ENCODE measurements at regions not wholly inside any gene's neighbourhood (a gene's known extent, or its start where the extent isn't known, plus 50 kb on each side); places are given as distances from the start of the nearest gene placed in this dataset.
"Not testable (repeated sequence)": the region's sequence is repeated elsewhere in the genome, so short reads cannot be mapped to it uniquely, and the experiment has no call there.

GRCh38 chr12:124070394-124071074 lies 97.5 kb downstream of the ZNF664 start:
- not testable (repeated sequence) for DNase-seq (ENCODE audit: low read depth in 4 of 4, low spot score in 2 of 4)

- DNase-seq (ENCODE audit: low read depth in 4 of 4, low spot score in 2 of 4): no peak
Measured at GRCh38 chr12:124071075-124071443, 98.0 kb downstream of the ZNF664 start.

DNA sequence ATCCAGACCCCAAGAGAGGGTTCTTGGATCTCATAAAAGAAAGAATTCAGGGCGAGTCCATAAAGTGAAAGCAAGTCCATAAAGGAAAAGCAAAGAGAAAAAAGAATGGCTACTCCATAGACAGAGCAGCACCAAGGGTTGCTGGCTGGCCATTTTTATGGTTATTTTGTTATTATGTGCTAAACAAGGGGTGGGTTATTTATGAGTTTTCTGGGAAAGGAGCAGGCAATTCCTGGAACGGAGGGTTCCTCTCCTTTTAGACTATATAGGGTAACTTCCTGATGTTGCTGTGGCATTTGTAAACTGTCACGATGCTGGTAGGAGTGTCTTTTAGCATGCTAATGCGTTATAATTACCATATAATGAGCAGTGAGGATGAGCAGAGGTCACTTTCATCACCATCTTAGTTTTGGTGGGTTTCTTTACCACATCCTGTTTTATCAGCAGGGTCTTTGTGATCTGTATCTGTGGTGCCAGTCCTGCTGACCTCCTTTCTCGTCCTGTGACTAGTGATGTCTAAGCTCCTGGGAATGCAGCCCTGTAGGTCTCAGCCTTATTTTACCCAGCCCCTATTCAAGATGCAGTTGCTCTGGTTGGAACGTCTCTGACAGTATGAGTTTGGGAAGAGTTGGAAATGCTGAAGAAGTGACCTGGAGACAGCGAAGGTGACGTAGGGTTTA lies 100.5 kb downstream of the ZNF664 start:
- no peak for DNase-seq (ENCODE audit: low read depth in 4 of 4, low spot score in 2 of 4)

DNA sequence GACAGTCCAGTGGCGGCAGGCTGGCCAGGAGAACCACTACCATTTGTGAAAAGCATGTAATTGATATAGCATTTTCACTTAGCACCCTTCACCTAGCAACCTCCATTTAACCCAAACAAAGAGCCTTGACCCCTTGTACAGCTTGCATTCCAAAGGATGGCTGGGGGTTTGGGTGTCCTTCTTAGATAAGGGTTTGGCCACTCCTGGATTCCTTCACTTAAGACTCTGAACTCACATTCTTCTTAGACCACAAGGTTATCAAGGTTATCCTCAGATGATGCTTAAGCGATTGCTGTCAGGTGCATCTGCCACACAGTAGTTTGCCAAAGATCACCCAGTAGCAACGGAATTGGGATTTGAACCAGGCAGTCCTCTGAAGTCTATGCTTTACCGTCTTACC lies 102.8 kb downstream of the ZNF664 start:
- no peak for DNase-seq (ENCODE audit: low read depth in 4 of 4, low spot score in 2 of 4)

DNA sequence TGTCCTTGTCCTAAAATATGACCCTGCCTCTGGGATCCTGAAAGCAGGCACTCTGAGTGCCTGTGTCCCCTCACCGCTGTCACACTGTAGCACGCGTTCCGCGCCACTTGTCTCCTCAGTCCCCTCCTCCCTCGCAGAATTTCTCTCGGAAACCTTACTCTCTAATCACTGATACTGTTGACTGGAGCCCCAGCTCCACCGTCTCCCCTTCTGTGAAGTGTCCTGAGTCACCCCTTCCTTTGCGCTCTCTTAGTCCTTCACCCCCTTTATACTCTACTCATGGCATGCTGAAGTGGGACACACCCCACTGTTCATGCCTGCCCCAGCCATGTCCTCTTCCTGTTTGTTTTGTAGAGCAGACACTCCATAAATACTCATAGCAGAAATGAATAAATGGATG lies 104.7 kb downstream of the ZNF664 start:
- no peak for DNase-seq (ENCODE audit: low read depth in 4 of 4, low spot score in 2 of 4)

DNA sequence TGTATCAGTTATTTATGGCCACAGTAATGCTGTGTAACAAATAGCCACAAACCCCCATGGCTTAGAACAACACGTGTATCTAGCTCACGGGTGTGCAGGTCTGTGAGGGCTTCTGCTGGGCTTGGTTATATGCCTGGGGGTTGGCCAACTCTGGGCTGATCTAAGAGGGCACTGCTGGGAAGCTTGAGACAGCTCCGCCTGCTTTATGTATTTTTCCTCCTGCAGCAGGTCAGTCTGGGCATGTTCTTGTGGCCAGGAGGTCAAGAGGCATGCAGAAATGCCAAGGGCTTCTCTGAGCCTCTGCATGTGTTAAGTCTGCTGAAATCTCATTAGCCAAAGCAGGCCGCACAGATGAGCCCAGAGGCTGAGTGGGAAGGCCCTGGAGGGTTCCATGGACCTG lies 105.8 kb downstream of the ZNF664 start:
- DNase-seq (ENCODE audit: low read depth in 4 of 4, low spot score in 2 of 4): no peak

DNA sequence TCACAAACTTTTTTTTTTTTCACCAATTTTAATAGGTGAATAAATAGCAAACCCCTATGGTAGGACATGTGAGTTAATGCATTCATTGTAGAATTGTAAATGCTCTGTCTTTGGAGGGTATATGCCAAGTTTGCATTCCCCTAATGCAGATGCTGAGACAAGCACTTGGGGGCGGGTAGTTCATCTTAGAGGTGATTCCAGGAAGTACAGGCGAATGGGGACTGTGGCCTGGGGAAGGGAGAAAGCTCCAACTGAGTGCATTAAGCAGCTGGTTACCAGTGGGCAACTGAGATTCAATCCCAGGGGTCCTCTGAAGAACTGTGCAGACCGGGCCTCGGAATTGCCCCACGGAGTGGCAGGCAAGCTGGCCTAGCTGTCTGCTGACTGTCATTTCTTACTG lies 107.6 kb downstream of the ZNF664 start:
- no peak for DNase-seq (ENCODE audit: low read depth in 4 of 4, low spot score in 2 of 4)

- no peak for DNase-seq (ENCODE audit: low read depth in 4 of 4, low spot score in 2 of 4)
Measured at GRCh38 chr12:124082012-124082411, 109.0 kb downstream of the ZNF664 start.

DNA sequence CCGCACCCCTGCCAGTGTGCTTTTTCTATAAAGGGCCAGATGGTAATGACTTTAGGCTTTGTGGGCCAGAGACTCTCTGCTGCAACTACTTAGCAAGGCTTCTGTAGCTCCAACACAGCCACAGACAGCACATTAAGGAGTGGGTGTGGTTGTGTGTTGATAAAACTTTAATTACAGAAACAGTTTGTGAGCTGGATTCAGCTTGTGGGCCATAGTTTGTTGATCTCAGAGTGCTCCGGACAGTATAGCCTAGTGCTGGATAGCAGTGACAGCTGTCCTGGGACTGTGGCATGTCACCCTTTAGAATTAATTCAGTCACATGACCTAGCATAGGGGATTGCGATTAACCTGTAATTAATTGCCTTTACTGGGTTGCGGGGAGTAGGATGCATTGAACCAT lies 109.7 kb downstream of the ZNF664 start:
- no peak for DNase-seq (ENCODE audit: low read depth in 4 of 4, low spot score in 2 of 4)

DNA sequence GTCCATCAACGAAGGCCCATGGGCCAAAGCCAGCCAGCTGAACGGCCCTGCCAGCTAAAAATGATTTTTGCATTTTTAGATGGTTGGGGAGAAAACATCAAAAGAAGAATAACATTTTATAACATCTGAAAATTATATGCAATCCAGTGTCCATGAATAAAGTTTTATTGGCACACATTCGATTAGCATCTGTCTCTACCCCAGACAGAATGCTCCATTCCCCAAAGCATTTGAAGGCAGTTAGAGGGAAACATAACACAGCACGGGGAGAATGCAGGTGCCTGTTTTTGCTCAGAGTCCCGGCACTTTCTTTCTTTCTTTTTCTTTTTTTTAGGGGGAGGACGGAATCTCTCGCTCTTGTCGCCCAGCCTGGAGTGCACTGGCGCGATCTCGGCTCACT lies 110.7 kb downstream of the ZNF664 start:
- DNase-seq (ENCODE audit: low read depth in 4 of 4, low spot score in 2 of 4): no peak

- DNase-seq (ENCODE audit: low read depth in 4 of 4, low spot score in 2 of 4): no peak
Measured at GRCh38 chr12:124085419-124086296, 112.6 kb downstream of the ZNF664 start.

DNA sequence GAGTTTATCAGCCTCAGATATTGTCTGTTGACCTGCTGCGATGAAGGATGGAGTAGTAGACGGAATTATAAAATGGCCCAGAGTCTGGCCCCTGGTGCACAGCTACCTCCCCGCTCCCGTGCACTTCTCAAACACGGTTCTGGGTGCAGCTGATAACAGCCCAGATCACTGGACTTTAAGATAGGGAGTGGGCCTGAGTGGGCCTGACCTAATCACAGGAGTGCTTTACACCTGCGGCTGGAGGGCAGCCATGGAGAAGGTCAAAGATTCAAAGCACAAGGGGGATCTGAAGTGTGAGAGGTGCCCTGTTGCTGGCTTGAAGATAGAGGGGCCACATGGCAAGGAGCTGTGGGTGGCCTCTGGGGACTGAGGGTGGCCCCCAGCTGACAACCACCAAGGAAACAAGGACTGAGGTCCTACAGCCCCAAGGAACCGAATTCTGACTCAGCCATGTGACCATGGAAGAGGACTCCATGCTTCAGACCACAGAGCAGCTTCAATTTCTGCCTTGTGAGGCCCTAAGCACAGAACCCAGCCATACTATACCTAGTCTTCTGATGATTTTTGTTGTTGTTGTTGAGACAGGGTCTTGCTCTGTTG lies 113.4 kb downstream of the ZNF664 start:
- DNase-seq (ENCODE audit: low read depth in 4 of 4, low spot score in 2 of 4): no peak

- peak in 1 of 4 donors; percentile 39 for DNase-seq (ENCODE audit: low read depth in 4 of 4, low spot score in 2 of 4)
Measured at GRCh38 chr12:124087266-124088051, 114.4 kb downstream of the ZNF664 start.

DNA sequence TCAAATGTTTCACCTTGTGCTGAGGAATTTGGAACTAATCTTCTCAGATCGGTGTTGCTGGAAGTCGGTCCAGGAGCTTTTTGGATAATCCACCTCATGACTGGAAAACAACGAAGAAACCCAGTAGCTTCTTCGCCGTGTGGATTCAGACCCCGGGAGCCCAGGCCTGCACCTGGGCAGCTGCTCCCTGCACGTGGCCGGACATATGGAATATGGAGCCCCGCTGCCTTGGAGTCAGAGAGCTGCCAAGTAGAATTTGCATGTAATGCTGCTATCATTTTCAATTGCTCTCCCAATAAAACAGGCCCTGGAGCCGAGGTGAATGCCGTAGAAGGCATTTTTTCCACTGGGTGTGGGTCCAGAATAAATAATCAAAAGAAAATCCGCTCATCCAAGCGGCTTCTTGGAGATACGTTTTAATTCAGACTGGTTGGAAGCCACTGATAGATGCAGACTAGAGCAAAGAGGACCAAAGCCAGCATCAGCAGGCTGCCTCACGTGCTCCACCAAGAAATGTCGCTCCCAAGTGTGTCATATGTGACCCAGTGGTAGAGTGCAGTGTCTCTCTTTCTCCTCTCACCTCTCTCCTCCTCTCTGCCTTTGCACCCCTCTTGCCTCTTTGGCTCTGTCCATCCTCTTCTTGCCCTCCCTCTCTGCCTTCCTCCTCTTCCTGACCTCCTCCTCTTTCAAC lies 115.3 kb downstream of the ZNF664 start:
- no peak for DNase-seq (ENCODE audit: low read depth in 4 of 4, low spot score in 2 of 4)

DNA sequence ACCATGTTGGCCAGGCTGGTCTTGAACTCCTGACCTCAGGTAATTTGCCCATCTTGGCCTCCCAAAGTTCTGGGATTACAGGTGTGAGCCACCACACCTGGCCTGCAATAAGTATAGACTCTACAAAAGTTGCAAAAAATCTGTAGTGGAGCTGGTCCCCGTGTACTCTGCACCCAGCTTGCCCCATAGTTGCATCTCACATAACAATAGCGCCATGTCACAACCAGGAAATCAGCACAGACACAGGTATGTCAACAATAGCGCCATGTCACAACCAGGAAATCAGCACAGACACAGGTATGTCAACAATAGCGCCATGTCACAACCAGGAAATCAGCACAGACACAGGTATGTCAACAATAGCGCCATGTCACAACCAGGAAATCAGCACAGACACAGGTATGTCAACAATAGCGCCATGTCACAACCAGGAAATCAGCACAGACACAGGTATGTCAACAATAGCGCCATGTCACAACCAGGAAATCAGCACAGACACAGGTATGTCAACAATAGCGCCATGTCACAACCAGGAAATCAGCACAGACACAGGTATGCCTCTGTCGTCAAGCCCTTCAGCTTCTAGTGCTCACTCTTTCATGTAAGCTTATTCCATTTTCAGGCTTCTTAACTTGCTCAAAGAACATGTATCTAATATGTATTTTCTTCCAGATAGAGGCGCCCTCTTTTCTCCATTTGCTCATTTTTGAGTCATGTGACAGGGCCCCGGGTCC lies 116.3 kb downstream of the ZNF664 start:
- not testable (repeated sequence) for DNase-seq (ENCODE audit: low read depth in 4 of 4, low spot score in 2 of 4)

DNA sequence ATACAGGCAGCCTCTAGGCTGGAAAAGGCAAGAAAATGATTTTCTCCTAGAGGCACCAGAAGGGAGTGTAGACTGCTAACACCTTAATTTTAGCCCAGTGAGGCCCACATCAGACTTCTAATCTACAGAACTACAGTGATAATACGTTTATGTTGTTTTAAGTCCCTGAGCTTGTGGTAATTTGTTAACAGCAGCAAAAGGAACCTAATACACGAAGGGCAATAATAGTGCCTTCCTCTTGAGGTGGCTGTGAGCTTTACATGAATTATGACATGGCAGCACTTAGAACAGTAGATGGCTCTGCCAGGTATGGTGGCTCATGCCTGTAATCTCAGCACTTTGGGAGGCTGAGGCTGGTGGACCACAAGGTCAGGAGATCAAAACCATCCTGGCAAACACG lies 118.8 kb downstream of the ZNF664 start:
- no peak for DNase-seq (ENCODE audit: low read depth in 4 of 4, low spot score in 2 of 4)

DNA sequence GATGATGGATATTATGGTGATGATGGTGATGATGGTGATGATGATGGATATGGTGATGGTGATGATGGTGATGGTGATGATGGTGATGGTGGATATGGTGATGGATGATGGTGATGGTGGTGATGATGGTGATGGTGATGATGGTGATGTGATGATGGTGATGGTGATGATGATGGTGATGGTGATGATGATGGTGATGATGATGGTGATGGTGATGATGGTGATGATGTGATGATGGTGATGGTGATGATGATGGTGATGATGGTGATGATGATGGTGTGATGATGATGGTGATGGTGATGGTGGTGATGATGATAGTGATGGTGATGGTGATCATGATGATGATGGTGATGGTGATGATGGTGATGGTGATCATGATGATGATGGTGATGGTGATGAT lies 119.5 kb downstream of the ZNF664 start:
- not testable (repeated sequence) for DNase-seq (ENCODE audit: low read depth in 4 of 4, low spot score in 2 of 4)

DNA sequence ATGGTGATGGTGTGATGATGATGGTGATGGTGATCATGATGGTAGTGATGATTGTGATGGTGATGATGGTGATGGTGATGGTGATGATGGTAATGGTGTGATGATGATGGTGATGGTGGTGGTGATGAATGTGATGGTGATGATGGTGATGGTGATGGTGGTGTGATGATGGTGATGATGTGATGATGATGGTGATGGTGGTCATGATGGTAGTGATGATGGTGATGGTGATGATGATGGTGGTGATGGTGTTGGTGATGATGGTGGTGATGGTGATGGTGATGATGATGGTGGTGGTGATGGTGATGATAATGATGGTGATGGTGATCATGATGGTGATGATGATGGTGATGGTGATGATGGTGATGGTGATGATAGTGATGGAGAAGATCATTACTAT lies 120.3 kb downstream of the ZNF664 start:
- DNase-seq (ENCODE audit: low read depth in 4 of 4, low spot score in 2 of 4): no peak

DNA sequence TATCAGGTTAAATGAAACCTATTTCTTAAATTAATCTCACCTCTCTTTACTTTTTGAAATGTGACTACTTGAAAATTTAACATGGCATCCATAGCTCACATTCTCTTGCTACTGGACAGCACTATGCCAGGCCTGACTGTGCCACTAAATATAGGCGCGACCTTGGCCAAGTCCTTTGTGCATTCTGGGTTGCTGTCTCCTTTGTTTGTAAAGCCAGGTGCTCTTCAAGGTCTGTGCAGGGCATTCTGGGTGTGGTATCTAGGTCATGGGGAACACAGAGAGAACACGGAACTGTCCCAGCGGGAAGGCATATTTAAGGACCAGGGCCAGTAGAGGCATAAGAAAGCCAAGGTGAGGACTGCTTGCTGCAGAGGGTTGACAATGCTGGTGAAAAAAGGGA lies 121.2 kb downstream of the ZNF664 start:
- DNase-seq (ENCODE audit: low read depth in 4 of 4, low spot score in 2 of 4): no peak
